Testis (tissue), 2 donors: ENCODE measurements at regions not wholly inside any gene's neighbourhood (a gene's known extent, or its start where the extent isn't known, plus 50 kb on each side); places are given as distances from the start of the nearest gene placed in this dataset.

Experiments
- POLR2A ChIP-seq: fragments of 450-650 bp; IDR thresholded peaks from one replicate; pipeline ENCODE4 v1.6.1; 2017; ENCODE audit warnings: antibody characterized with exemption, mild to moderate bottlenecking, moderate library complexity
- TF ChIP-seq, protein P1 (sequence below), 3 experiments: fragments of 450-650 bp in 2 of 3; fragments of 200-600 bp in 1 of 3; sonication (generic) in 1 of 3; IDR thresholded peaks; one replicate each; pipeline ENCODE4 v1.5.1; 2016 to 2019; ENCODE audit warnings: antibody characterized with exemption in 3 of 3, mild to moderate bottlenecking in 2 of 3, moderate library complexity in 1 of 3

DNA sequence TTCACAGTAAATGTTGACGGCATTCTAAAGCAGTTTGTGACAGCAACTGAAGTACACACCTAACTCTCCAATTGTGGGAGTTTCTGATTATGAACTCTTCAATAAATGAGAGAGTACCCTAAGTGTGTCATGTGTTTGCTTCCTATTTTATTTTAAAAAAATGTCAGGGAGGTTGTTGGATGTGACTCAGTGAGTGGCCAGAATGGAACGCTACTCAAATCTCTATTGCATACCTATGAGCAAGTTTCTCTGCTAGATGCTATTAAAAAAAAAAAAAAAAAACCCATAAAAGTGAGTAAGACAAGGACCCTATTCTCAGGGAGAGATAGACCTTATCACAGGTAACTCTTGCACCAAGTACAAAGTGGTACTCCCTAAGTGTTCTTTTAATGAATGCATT, 256.6 kb downstream of the BTG1 start:
- TF ChIP-seq, protein P1, sequence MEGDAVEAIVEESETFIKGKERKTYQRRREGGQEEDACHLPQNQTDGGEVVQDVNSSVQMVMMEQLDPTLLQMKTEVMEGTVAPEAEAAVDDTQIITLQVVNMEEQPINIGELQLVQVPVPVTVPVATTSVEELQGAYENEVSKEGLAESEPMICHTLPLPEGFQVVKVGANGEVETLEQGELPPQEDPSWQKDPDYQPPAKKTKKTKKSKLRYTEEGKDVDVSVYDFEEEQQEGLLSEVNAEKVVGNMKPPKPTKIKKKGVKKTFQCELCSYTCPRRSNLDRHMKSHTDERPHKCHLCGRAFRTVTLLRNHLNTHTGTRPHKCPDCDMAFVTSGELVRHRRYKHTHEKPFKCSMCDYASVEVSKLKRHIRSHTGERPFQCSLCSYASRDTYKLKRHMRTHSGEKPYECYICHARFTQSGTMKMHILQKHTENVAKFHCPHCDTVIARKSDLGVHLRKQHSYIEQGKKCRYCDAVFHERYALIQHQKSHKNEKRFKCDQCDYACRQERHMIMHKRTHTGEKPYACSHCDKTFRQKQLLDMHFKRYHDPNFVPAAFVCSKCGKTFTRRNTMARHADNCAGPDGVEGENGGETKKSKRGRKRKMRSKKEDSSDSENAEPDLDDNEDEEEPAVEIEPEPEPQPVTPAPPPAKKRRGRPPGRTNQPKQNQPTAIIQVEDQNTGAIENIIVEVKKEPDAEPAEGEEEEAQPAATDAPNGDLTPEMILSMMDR (IDR thresholded peaks at IDR 0.05): no peak
- no peak for TF ChIP-seq POLR2A
